ENCODE measurements at regions not wholly inside any gene's neighbourhood (a gene's known extent, or its start where the extent isn't known, plus 50 kb on each side); places are given as distances from the start of the nearest gene placed in this dataset.

DNA sequence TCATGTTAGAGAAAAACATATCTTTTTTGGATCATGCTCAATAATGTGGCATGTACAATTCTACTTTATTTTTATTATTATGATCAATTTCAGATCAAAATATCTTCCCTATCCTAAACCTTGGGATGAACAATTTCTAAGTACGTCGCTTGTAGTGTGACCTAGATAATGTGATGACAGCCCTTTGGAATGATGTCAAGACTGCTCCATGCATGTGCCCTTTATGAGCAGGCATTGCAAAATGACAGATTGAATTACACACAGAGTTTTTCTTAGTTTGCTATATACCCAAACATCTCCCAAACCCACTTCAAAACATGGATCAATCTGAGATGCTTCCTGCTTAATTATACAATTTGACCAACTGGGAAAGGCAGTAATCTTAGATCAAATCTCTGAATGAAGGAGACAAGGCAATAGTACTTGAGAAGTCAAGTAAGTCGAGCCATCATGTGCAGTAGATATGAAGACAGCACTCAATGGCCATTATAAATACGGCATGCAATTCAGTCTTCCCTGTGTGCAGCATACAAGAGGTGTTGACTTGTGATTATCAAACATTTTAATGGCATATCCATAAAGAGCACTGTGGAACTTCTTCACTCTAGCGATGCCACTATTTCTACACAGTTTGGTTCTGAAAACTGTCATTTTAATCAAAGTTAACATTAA is 294.8 kb downstream of the RNF144B start:
- DNase-seq (ENCODE audit: insufficient read length, low spot score) (no peak), FAIRE-seq (no peak)
- TF ChIP-seq POLR2AphosphoS5 (IDR thresholded peaks at IDR 0.05; ENCODE audit: low read depth, low read length), result no peak
- no peak for TF ChIP-seq TAF1 (IDR thresholded peaks at IDR 0.05; ENCODE audit: low read depth, low read length)
- TF ChIP-seq SPI1 (IDR thresholded peaks at IDR 0.05; ENCODE audit: low read depth, low read length), result no peak
- TF ChIP-seq POLR2A (IDR thresholded peaks at IDR 0.05; ENCODE audit: low read depth, low read length), result no peak
- no peak for TF ChIP-seq PAX5 (IDR thresholded peaks at IDR 0.05; ENCODE audit: insufficient read depth, low read length, severe bottlenecking)
- no peak for TF ChIP-seq POU2F2 (IDR thresholded peaks at IDR 0.05; ENCODE audit: low read depth, low read length)

DNA sequence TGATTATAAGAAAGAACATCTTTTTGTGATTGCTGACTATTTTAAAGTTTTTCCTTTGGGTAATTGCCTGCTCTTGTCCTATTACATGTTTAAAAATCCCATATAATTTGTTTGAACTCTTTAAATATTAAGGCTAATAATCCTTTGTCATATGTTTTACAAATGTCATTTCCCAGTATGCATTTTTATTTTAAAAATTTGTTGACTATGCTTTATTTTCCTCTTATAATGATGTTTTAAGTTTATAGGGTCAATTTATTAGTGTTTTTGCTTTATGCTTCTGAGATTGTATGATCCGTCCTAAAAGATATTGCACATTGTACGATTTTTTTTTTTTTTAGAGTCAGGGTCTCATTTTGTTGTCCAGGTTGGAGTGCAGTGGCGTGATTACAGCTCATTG is 297.2 kb downstream of the RNF144B start:
- TF ChIP-seq SPI1 (IDR thresholded peaks at IDR 0.05; ENCODE audit: low read depth, low read length) (no peak), PAX5 (IDR thresholded peaks at IDR 0.05; ENCODE audit: insufficient read depth, low read length, severe bottlenecking) (no peak), POU2F2 (IDR thresholded peaks at IDR 0.05; ENCODE audit: low read depth, low read length) (no peak), POLR2AphosphoS5 (IDR thresholded peaks at IDR 0.05; ENCODE audit: low read depth, low read length) (no peak), TAF1 (IDR thresholded peaks at IDR 0.05; ENCODE audit: low read depth, low read length) (no peak), POLR2A (IDR thresholded peaks at IDR 0.05; ENCODE audit: low read depth, low read length) (no peak)
- DNase-seq (ENCODE audit: insufficient read length, low spot score), result no peak
- no peak for FAIRE-seq

DNA sequence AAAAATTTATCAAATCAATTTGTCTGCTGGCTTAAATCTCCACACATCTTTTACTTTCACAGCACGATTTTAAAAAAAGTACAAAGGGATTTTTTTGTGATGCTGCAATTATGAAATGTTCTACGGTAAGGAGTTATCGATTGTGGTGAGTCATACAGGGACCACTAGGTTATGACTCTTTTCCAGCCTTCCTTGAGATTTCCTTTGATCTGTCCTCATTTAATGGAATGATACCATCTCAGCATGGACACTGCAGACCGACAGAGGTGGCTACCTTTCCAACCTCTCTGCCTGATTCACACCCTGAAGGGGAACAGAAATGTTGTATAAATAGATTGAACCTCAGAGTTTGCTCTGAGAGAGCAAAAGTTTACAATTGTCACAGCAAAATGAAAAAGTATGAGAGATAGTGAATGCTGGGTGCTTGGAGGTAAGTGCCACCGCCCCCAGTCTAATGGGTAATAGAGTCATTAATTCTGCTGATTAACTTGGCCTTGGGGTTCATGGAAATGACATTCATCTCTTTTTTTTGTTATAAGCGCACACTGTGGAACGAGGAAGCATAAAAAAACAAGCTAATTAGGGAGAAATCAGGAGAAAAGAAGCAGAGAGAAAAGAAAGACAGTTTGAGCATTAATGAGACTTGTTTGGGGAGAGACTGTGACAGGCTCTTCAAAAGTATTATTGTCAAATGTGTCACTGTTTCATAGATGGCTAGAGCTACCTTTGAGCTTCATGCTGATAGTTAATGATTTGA is 306.0 kb downstream of the RNF144B start:
- TF ChIP-seq POLR2A (IDR thresholded peaks at IDR 0.05; ENCODE audit: low read depth, low read length), result no peak
- TF ChIP-seq SPI1 (IDR thresholded peaks at IDR 0.05; ENCODE audit: low read depth, low read length), result no peak
- no peak for TF ChIP-seq PAX5 (IDR thresholded peaks at IDR 0.05; ENCODE audit: insufficient read depth, low read length, severe bottlenecking)
- TF ChIP-seq POU2F2 (IDR thresholded peaks at IDR 0.05; ENCODE audit: low read depth, low read length), result no peak
- no peak for TF ChIP-seq TAF1 (IDR thresholded peaks at IDR 0.05; ENCODE audit: low read depth, low read length)
- no peak for TF ChIP-seq POLR2AphosphoS5 (IDR thresholded peaks at IDR 0.05; ENCODE audit: low read depth, low read length)
- no peak for FAIRE-seq
- no peak for DNase-seq (ENCODE audit: insufficient read length, low spot score)

DNA sequence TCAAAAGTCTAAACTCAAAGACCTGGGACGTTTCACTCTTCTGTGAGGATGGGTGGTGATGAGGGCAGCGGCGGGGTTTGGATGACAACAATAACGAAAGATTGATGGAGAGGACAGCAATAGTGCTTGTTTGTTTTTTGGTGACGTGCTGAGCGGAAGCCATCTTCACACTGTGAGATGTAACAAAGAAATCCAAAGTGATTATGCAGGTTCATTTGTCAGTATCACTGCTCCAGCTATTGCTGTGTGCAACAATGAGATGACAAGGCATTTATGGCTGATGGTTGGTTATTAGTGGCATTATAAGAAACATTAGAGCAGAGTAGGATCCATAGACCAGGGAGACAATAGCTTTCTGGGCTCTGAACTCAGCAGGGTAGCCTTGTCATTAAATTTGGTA is 306.7 kb downstream of the RNF144B start:
- DNase-seq (ENCODE audit: insufficient read length, low spot score) (no peak), FAIRE-seq (no peak)
- no peak for TF ChIP-seq TAF1 (IDR thresholded peaks at IDR 0.05; ENCODE audit: low read depth, low read length)
- TF ChIP-seq POLR2A (IDR thresholded peaks at IDR 0.05; ENCODE audit: low read depth, low read length), result no peak
- TF ChIP-seq PAX5 (IDR thresholded peaks at IDR 0.05; ENCODE audit: insufficient read depth, low read length, severe bottlenecking), result no peak
- TF ChIP-seq POU2F2 (IDR thresholded peaks at IDR 0.05; ENCODE audit: low read depth, low read length), result no peak
- TF ChIP-seq SPI1 (IDR thresholded peaks at IDR 0.05; ENCODE audit: low read depth, low read length), result no peak
- no peak for TF ChIP-seq POLR2AphosphoS5 (IDR thresholded peaks at IDR 0.05; ENCODE audit: low read depth, low read length)

DNA sequence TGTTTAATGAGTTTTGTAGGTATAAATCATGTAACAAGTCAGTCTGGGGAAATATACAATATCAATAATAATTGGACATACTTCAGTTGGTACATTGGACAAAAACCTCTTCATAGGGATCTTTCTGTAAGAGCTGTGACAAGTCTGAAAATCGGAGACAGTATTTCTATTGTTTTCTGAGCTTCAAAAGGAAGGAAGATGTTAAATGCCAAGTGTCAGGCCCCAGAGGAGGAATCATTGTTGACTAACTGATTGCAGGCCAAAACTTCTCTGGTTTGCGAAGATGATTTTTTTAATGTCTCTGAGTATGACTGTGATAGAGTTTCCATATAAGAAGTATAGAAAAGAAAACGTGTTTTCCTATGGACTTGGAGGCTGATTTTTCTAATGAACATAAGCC is 316.4 kb downstream of the RNF144B start:
- TF ChIP-seq SPI1 (IDR thresholded peaks at IDR 0.05; ENCODE audit: low read depth, low read length) (no peak), PAX5 (IDR thresholded peaks at IDR 0.05; ENCODE audit: insufficient read depth, low read length, severe bottlenecking) (no peak)
- DNase-seq (ENCODE audit: insufficient read length, low spot score), result no peak
- FAIRE-seq, result no peak

DNA sequence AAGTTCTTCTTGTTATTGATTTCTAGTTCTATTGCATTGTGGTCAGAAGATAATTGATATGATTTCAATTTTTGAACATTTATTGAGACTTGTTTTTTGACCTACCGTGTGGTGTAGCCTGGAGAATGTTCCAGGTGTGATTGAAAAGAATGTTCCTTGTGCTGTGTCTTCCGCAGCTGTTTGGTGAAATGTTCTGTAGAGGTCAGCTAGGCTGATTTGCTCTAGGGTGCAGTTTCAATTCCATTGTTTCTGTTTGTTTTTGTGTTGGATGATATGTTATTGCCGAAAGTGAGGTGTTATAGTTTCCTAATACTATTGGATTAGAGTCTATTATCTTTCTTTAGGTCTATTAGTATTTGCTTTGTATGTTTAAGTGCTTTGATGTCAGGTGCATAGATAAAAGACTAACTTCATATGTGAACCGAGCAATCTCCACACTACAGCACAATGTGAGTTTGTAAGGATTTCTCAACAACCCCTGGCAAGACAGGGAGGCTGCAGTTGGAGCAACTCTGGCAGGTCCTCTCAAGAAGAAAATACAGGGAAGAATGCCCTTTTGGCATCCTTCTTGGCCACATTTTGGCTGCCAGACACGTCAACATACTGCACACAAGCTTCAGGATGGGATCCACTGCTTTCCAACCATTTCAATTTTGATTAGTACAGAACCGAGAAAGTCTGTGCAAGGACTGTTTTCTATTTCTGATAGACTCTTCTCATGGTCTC is 320.7 kb downstream of the RNF144B start:
- DNase-seq (ENCODE audit: insufficient read length, low spot score) (no peak), FAIRE-seq (no peak)
- TF ChIP-seq POLR2AphosphoS5 (IDR thresholded peaks at IDR 0.05; ENCODE audit: low read depth, low read length) (no peak), PAX5 (IDR thresholded peaks at IDR 0.05; ENCODE audit: insufficient read depth, low read length, severe bottlenecking) (no peak), POLR2A (IDR thresholded peaks at IDR 0.05; ENCODE audit: low read depth, low read length) (no peak), SPI1 (IDR thresholded peaks at IDR 0.05; ENCODE audit: low read depth, low read length) (no peak), POU2F2 (IDR thresholded peaks at IDR 0.05; ENCODE audit: low read depth, low read length) (no peak), TAF1 (IDR thresholded peaks at IDR 0.05; ENCODE audit: low read depth, low read length) (no peak)

DNA sequence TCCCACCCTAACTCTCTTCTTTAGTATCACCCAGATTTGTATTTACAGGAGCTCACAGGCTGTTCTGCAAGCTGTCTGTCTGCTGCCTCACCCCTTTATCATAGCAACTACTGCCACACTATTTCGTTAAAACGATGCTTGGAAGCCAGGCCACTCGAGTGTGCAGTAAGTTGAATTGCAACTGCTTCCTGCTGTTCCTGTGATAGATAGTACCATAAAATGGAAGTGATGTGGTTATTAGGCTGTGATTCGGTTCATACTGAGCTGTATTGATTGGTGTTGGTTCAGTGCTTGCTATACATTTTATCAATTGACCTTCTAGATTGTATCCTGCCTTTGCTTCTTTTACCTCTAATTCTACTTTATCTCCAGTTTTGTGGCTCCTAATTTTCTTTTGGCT is 325.4 kb downstream of the RNF144B start:
- FAIRE-seq, result no peak
- DNase-seq (ENCODE audit: insufficient read length, low spot score), result no peak
- TF ChIP-seq TAF1 (IDR thresholded peaks at IDR 0.05; ENCODE audit: low read depth, low read length) (no peak), POU2F2 (IDR thresholded peaks at IDR 0.05; ENCODE audit: low read depth, low read length) (no peak), PAX5 (IDR thresholded peaks at IDR 0.05; ENCODE audit: insufficient read depth, low read length, severe bottlenecking) (no peak), POLR2AphosphoS5 (IDR thresholded peaks at IDR 0.05; ENCODE audit: low read depth, low read length) (no peak), SPI1 (IDR thresholded peaks at IDR 0.05; ENCODE audit: low read depth, low read length) (no peak), POLR2A (IDR thresholded peaks at IDR 0.05; ENCODE audit: low read depth, low read length) (no peak)

DNA sequence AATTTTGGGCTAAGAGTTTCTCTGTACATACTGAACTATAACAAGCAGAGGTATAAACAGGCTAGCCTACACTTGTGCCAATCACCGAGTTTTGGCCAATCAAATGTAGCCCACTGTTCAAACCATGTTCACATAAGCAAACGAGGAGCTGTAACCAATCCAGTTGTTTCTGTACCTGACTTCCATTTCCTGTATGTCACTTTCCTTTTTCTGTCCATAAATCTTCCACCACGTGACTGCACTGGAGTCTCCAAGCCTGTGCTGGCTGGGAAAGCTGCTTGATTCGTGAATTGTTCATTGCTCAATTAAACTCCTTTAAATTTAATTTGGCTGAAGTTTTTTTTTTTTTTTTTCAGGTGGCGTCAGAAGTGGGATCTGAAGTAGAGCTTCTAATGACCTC is 332.9 kb downstream of the RNF144B start:
- TF ChIP-seq SPI1 (IDR thresholded peaks at IDR 0.05; ENCODE audit: low read depth, low read length), result no peak
- no peak for TF ChIP-seq PAX5 (IDR thresholded peaks at IDR 0.05; ENCODE audit: insufficient read depth, low read length, severe bottlenecking)
- no peak for TF ChIP-seq TAF1 (IDR thresholded peaks at IDR 0.05; ENCODE audit: low read depth, low read length)
- no peak for TF ChIP-seq POLR2A (IDR thresholded peaks at IDR 0.05; ENCODE audit: low read depth, low read length)
- no peak for FAIRE-seq
- DNase-seq (ENCODE audit: insufficient read length, low spot score), result no peak

DNA sequence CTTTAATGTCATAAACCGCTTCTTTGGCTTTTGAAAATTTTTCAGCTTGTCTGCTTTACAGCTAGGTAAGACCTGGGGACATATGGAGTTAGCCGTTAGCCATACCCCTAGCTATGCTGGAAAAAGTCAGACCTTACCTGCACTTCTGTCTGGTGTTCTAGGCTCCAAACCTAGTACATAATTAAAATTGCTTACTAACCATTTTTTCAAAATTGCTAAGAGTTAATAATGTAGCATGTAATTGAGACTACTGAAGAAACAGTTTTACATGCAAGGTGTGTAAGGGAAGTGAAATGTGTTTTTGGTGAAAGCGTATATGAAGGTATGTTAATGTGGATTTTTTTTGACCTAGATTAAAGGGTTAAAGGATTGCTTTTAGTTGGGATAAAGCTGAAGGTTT is 336.9 kb downstream of the RNF144B start:
- no peak for TF ChIP-seq PAX5 (IDR thresholded peaks at IDR 0.05; ENCODE audit: insufficient read depth, low read length, severe bottlenecking)
- no peak for TF ChIP-seq TAF1 (IDR thresholded peaks at IDR 0.05; ENCODE audit: low read depth, low read length)
- no peak for TF ChIP-seq POU2F2 (IDR thresholded peaks at IDR 0.05; ENCODE audit: low read depth, low read length)
- no peak for TF ChIP-seq POLR2A (IDR thresholded peaks at IDR 0.05; ENCODE audit: low read depth, low read length)
- no peak for TF ChIP-seq SPI1 (IDR thresholded peaks at IDR 0.05; ENCODE audit: low read depth, low read length)
- no peak for TF ChIP-seq POLR2AphosphoS5 (IDR thresholded peaks at IDR 0.05; ENCODE audit: low read depth, low read length)
- DNase-seq (ENCODE audit: insufficient read length, low spot score) (no peak), FAIRE-seq (no peak)
